ENCODE measurements at regions not wholly inside any gene's neighbourhood (a gene's known extent, or its start where the extent isn't known, plus 50 kb on each side); places are given as distances from the start of the nearest gene placed in this dataset.

- no peaks in the 10 kb centered on the region; the same call in none of the 2 replicates for H3K27me3 Mint-ChIP-seq (ENCODE audit: insufficient read depth)
- no peak overlapping the region for H3K4me3 Mint-ChIP-seq
- no peak overlapping the region for H3K27ac Mint-ChIP-seq
- H3K4me1 Mint-ChIP-seq (ENCODE audit: low read depth): peaks cover 46% of the 10 kb centered on the region
- TF ChIP-seq CTCF (IDR thresholded peaks at IDR 0.05): no peak
- DNase-seq: no peak
- no peaks in the 10 kb centered on the region for H3K36me3 Mint-ChIP-seq (ENCODE audit: low read depth)
- no peaks in the 10 kb centered on the region for H3K9me3 Mint-ChIP-seq
Observed at GRCh38 chr18:10053861-10054260, 140.0 kb downstream of the VAPA start.

- peaks cover 51% of the 10 kb centered on the region for H3K4me1 Mint-ChIP-seq (ENCODE audit: low read depth)
- TF ChIP-seq CTCF (IDR thresholded peaks at IDR 0.05): no peak
- no peaks in the 10 kb centered on the region; the same call in none of the 2 replicates for H3K27me3 Mint-ChIP-seq (ENCODE audit: insufficient read depth)
- no peak overlapping the region for H3K4me3 Mint-ChIP-seq
- H3K36me3 Mint-ChIP-seq (ENCODE audit: low read depth): no peaks in the 10 kb centered on the region
- no peak overlapping the region for H3K27ac Mint-ChIP-seq
- DNase-seq: no peak
- no peaks in the 10 kb centered on the region for H3K9me3 Mint-ChIP-seq
Observed at GRCh38 chr18:10054366-10054765, 140.6 kb downstream of the VAPA start.

DNA sequence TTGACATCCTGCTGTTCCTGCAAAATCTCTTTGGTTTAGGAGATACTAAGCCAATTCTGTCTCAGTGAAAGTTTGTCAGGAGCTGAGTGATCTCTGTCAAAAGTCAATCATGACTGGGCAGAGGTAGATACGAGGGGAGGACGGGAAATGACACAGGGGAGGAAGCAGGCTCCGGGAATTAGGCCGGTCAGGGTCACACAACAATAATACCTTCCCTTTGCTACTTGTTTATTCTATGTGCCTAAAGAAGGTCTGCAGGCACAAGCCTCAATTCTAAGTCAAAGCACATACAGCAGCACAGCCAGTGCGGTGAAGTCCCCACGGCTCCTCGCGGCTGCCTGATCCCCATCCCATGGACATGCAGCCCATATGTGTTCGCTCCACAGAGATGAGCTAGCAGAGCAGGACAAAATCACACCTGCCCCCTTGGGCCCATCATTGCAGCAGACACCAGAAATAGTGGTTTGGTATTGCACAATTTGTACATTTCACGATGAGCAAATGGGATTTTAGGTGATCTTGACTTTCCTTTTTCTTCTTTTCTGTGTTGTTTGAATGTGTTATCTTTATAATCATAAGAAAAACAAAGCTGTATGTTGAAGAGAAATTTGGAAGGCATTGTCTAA is 141.4 kb downstream of the VAPA start:
- Mint-ChIP-seq H3K4me3 (no peak overlapping the region), H3K4me1 (ENCODE audit: low read depth) (peaks cover 55% of the 10 kb centered on the region), H3K27me3 (ENCODE audit: insufficient read depth) (no peaks in the 10 kb centered on the region; the same call in none of the 2 replicates), H3K27ac (peak overlapping the region; percentile 8; the same call in 1 of the 2 replicates), H3K9me3 (no peaks in the 10 kb centered on the region), H3K36me3 (ENCODE audit: low read depth) (no peaks in the 10 kb centered on the region)
- DNase-seq: no peak
- TF ChIP-seq CTCF (IDR thresholded peaks at IDR 0.05): no peak

GRCh38 chr18:10056506-10056905 is 142.7 kb downstream of the VAPA start:
- no peak for DNase-seq
- Mint-ChIP-seq H3K27ac (peak overlapping the region; percentile 99), H3K36me3 (ENCODE audit: low read depth) (no peaks in the 10 kb centered on the region), H3K4me3 (no peak overlapping the region), H3K4me1 (ENCODE audit: low read depth) (peaks cover 51% of the 10 kb centered on the region), H3K27me3 (ENCODE audit: insufficient read depth) (no peaks in the 10 kb centered on the region; the same call in none of the 2 replicates), H3K9me3 (no peaks in the 10 kb centered on the region)
- TF ChIP-seq CTCF (IDR thresholded peaks at IDR 0.05): no peak

DNA sequence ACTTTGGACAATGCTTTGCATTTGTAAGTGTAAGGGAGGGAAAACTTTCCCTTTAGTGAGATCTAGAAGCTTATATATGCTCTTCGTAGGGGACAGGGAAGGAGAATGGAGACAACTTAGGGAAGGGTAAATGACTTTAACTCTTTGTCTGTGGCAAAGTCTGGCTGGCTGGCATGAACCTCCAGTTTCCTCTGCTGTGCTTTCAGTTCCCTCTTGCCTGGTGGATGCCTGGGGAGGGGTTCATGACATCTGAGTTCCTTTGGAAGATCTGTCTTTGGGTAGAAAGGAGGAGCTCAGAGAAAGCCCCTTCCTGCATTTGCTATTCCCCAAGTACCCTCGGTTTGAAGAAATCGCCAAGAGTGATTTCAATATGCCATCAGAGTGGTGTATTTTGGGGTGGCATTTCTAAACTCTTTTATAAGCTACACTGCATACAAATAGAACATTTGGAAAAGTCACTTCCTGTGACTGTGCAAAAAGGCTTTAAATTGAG is 143.6 kb downstream of the VAPA start:
- peak overlapping the region; percentile 99 for H3K27ac Mint-ChIP-seq
- no peak for TF ChIP-seq CTCF (IDR thresholded peaks at IDR 0.05)

More for the DNA sequence above, 143.6 kb downstream of the VAPA start:
- Mint-ChIP-seq H3K4me1 (ENCODE audit: low read depth) (peaks cover 51% of the 10 kb centered on the region), H3K4me3 (peak overlapping the region; percentile 66), H3K27me3 (ENCODE audit: insufficient read depth) (no peaks in the 10 kb centered on the region; the same call in none of the 2 replicates), H3K36me3 (ENCODE audit: low read depth) (no peaks in the 10 kb centered on the region), H3K9me3 (no peaks in the 10 kb centered on the region)
- DNase-seq: no peak
